ENCODE measurements at regions not wholly inside any gene's neighbourhood (a gene's known extent, or its start where the extent isn't known, plus 50 kb on each side); places are given as distances from the start of the nearest gene placed in this dataset.

DNA sequence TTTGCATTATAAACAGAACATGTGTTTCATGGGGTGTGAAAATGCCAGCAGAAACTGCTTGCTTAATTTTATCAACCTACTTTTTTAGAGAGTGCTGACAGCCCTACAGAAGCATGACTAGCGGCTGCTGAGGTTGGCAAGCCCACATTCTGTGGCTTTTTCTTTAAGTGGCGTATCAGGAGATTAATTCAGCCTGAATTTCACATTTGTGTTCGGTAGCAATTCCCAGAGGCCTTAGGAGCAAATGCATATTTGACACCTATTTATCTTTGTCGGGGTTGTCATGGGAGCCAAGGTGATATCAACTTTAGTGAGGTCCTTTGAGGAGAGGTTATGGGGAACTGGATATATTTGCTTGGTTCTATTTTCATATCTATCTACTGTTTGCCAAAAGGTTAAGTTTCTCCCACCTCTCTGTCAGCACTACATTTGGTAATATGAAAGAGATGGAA, 140.9 kb downstream of the KCNJ2 start:
- Histone ChIP-seq H3K9ac (replicated peaks; ENCODE audit: extremely low read depth, insufficient read depth, low read length) (no peak overlapping the region), H3K27me3 (ENCODE audit: control insufficient read depth in 2 of 2, insufficient read depth in 2 of 2, low read length in 2 of 2) (no peaks in the 10 kb centered on the region), H3K36me3 (ENCODE audit: control insufficient read depth in 2 of 2, extremely low read depth in 1 of 2, insufficient read depth in 2 of 2, low read length in 2 of 2) (no peaks in the 10 kb centered on the region), H2AFZ (ENCODE audit: low read depth, low read length) (no peak overlapping the region), H4K20me1 (replicated peaks; ENCODE audit: control insufficient read depth, extremely low read depth, insufficient read depth, low read length) (no peaks in the 10 kb centered on the region), H3K4me2 (ENCODE audit: insufficient read depth, low read length) (no peak overlapping the region), H3K79me2 (ENCODE audit: control insufficient read depth, insufficient read depth, low read length) (no peaks in the 10 kb centered on the region), H3K27ac (ENCODE audit: insufficient read depth, low read depth, low read length) (no peak overlapping the region), H3K4me1 (ENCODE audit: control insufficient read depth, extremely low read depth, insufficient read depth, low read length) (peaks cover 2% of the 10 kb centered on the region), H3K4me3 (replicated peaks in 1 of 3; ENCODE audit: insufficient read depth in 1 of 3, low read depth in 1 of 3, low read length in 3 of 3) (no peak overlapping the region), H3K9me3 (replicated peaks; ENCODE audit: control insufficient read depth, insufficient read depth, low read length) (no peaks in the 10 kb centered on the region), H3K9me1 (replicated peaks; ENCODE audit: control insufficient read depth, extremely low read depth, insufficient read depth, low read length) (no peaks in the 10 kb centered on the region)
- TF ChIP-seq POLR2AphosphoS5 (IDR thresholded peaks at IDR 0.05; ENCODE audit: insufficient read depth, low read depth, low read length) (no peak), POLR2A (IDR thresholded peaks at IDR 0.05; ENCODE audit: low read depth, low read length) (no peak), MYC (IDR thresholded peaks at IDR 0.05; ENCODE audit: low read depth, low read length) (no peak), EZH2 (IDR thresholded peaks at IDR 0.05; ENCODE audit: borderline replicate concordance, low read depth, low read length, severe bottlenecking) (no peak), GATA2 (IDR thresholded peaks at IDR 0.05; ENCODE audit: insufficient read depth, insufficient read length, low read depth, low read length) (no peak), JUN (IDR thresholded peaks at IDR 0.05; ENCODE audit: borderline replicate concordance, insufficient read depth, insufficient read length, low read depth) (no peak), FOS (IDR thresholded peaks at IDR 0.05; ENCODE audit: borderline replicate concordance, insufficient read depth, low read length) (no peak)
- TF ChIP-seq, protein P1, sequence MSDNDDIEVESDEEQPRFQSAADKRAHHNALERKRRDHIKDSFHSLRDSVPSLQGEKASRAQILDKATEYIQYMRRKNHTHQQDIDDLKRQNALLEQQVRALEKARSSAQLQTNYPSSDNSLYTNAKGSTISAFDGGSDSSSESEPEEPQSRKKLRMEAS (IDR thresholded peaks at IDR 0.05; ENCODE audit: insufficient read depth, insufficient read length), result no peak
- TF ChIP-seq, protein P2, sequence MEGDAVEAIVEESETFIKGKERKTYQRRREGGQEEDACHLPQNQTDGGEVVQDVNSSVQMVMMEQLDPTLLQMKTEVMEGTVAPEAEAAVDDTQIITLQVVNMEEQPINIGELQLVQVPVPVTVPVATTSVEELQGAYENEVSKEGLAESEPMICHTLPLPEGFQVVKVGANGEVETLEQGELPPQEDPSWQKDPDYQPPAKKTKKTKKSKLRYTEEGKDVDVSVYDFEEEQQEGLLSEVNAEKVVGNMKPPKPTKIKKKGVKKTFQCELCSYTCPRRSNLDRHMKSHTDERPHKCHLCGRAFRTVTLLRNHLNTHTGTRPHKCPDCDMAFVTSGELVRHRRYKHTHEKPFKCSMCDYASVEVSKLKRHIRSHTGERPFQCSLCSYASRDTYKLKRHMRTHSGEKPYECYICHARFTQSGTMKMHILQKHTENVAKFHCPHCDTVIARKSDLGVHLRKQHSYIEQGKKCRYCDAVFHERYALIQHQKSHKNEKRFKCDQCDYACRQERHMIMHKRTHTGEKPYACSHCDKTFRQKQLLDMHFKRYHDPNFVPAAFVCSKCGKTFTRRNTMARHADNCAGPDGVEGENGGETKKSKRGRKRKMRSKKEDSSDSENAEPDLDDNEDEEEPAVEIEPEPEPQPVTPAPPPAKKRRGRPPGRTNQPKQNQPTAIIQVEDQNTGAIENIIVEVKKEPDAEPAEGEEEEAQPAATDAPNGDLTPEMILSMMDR (IDR thresholded peaks at IDR 0.05; ENCODE audit: extremely low read depth in 1 of 2, insufficient read depth in 1 of 2, low read depth in 1 of 2, low read length in 2 of 2), result no peak
- dilution Hi-C loops (cut with MboI; ENCODE audit: extremely low pct_ligation_motif_present, low sequenced_read_pairs), result no loop called here
- CTCF ChIA-PET, result no interaction called here
- no TSS peak for BruUV-seq (replicated peaks)
- DNase-seq (ENCODE audit: low read depth, low spot score) (no peak), FAIRE-seq (no peak)
- intact Hi-C loops (cut with micrococcal nuclease), result no loop called here
- POLR2A ChIA-PET, result no interaction called here

Data from endothelial cell of umbilical vein (primary cell).